SK-N-SH (cell line): ENCODE measurements at regions not wholly inside any gene's neighbourhood (a gene's known extent, or its start where the extent isn't known, plus 50 kb on each side); places are given as distances from the start of the nearest gene placed in this dataset.

Experiments used
- CTCF ChIA-PET: fragments of 300-600, 350-600 bp; formaldehyde crosslinking; extraction: SDS; loops from one replicate; lab custom pipeline; 2021; lab: Yijun Ruan, JAX
- POLR2A ChIA-PET: fragments of 350-600 bp; sonication (Branson Sonifier 250); formaldehyde crosslinking; extraction: SDS; loops from one replicate; lab custom pipeline; 2020; ENCODE audit warnings: antibody characterized with exemption, inconsistent platforms; lab: Yijun Ruan, JAX
- DNase-seq: peaks from one replicate; pipeline ENCODE4 v3.0.0; 2012
- H2AFZ ChIP-seq: fragments of 200-600 bp; sonication (generic); 2 replicates; pipeline ENCODE4 v1.8.1; 2016; ENCODE audit warnings: antibody characterized with exemption, mild to moderate bottlenecking, low read depth
- H3F3A ChIP-seq: fragments of 200-600 bp; sonication (generic); replicated peaks from 2 replicates; pipeline ENCODE3; 2016; ENCODE audit warnings: antibody characterized with exemption, mild to moderate bottlenecking; ENCODE audit not compliant: insufficient read depth
- H3K27ac ChIP-seq, 2 experiments: fragments of 200-500 bp in 1 of 2; fragments of 200-600 bp in 1 of 2; sonication (Bioruptor generic) in 1 of 2; sonication (generic), shearing (Covaris generic) in 1 of 2; 2 replicates each; pipeline versions ENCODE4 v1.5.1 to v1.6.1; 2014 to 2016; ENCODE audit warnings: low read depth in 2 of 2, inconsistent platforms in 1 of 2, low read length in 1 of 2, mild to moderate bottlenecking in 1 of 2, mixed read lengths in 1 of 2
- H3K27me3 ChIP-seq: fragments of 200-600 bp; sonication (generic), shearing (Covaris generic); 2 replicates; pipeline ENCODE4 v1.6.1; 2016; ENCODE audit warnings: mixed run types; ENCODE audit not compliant: insufficient read depth
- H3K36me3 ChIP-seq, 2 experiments: fragments of 200-500 bp in 1 of 2; fragments of 200-600 bp in 1 of 2; sonication (Bioruptor generic) in 1 of 2; sonication (generic) in 1 of 2; replicated peaks in 1 of 2; 2 replicates each; pipeline versions ENCODE3 to v1.5.1; 2014 to 2016; ENCODE audit warnings: low read length in 1 of 2, mild to moderate bottlenecking in 1 of 2; ENCODE audit not compliant: insufficient read depth in 2 of 2, control insufficient read depth in 1 of 2
- H3K4me1 ChIP-seq, 2 experiments: fragments of 200-500 bp in 1 of 2; fragments of 200-600 bp in 1 of 2; sonication (Bioruptor generic) in 1 of 2; sonication (generic), shearing (Covaris generic) in 1 of 2; 2 replicates each; pipeline versions ENCODE4 v1.5.1 to v1.6.1; 2014 to 2016; ENCODE audit warnings: low read depth in 1 of 2, low read length in 1 of 2, mixed run types in 1 of 2; ENCODE audit not compliant: insufficient read depth in 2 of 2, control insufficient read depth in 1 of 2
- H3K4me2 ChIP-seq: fragments of 200-600 bp; sonication (generic), shearing (Covaris generic); 2 replicates; pipeline ENCODE4 v1.6.1; 2017; ENCODE audit warnings: mixed run types
- H3K4me3 ChIP-seq, 2 experiments: fragments of 200-500 bp in 1 of 2; fragments of 200-600 bp in 1 of 2; sonication (Bioruptor generic) in 1 of 2; sonication (generic), shearing (Covaris generic) in 1 of 2; 2 replicates each; pipeline versions ENCODE4 v1.5.1 to v1.8.1; 2014 to 2016; ENCODE audit warnings: low read depth in 2 of 2, inconsistent platforms in 1 of 2, low read length in 1 of 2, mild to moderate bottlenecking in 1 of 2, mixed read lengths in 1 of 2, moderate library complexity in 1 of 2
- H3K79me2 ChIP-seq: fragments of 200-600 bp; sonication (generic); 2 replicates; pipeline ENCODE4 v1.8.1; 2017; ENCODE audit warnings: mild to moderate bottlenecking; ENCODE audit not compliant: insufficient read depth
- H3K9ac ChIP-seq: fragments of 200-600 bp; sonication (generic); 2 replicates; pipeline ENCODE4 v1.6.1; 2017; ENCODE audit warnings: mixed run types
- H3K9me2 ChIP-seq: fragments of 200-600 bp; sonication (generic); 2 replicates; pipeline ENCODE4 v1.6.1; 2017; ENCODE audit warnings: mixed run types
- H3K9me3 ChIP-seq: fragments of 200-600 bp; sonication (generic); 2 replicates; pipeline ENCODE4 v1.6.1; 2017; ENCODE audit warnings: mixed run types, mild to moderate bottlenecking, moderate library complexity
- H4K20me1 ChIP-seq: fragments of 200-600 bp; sonication (generic); 2 replicates; pipeline ENCODE4 v1.6.1; 2017; ENCODE audit warnings: mild to moderate bottlenecking, mixed run types; ENCODE audit not compliant: insufficient read depth
- CHD2 ChIP-seq: fragments of 150-350 bp; IDR thresholded peaks from 2 replicates; pipeline ENCODE4 v1.6.1; 2018; ENCODE audit warnings: low read length; ENCODE audit not compliant: partially characterized antibody
- ELF1 ChIP-seq: IDR thresholded peaks from 2 replicates; pipeline ENCODE4 v1.4.0; 2012
- EP300 ChIP-seq, 2 experiments: IDR thresholded peaks; 2 replicates each; pipeline versions ENCODE4 v1.4.0 to v1.6.1; 2012; ENCODE audit warnings: borderline replicate concordance in 1 of 2, low read depth in 1 of 2, low read length in 1 of 2
- EZH2phosphoT487 ChIP-seq: fragments of 200-600 bp; sonication (generic); IDR thresholded peaks from 2 replicates; pipeline ENCODE4 v1.6.1; 2017; ENCODE audit warnings: low read depth, mixed run types, mild to moderate bottlenecking, antibody characterized with exemption, moderate library complexity, borderline replicate concordance
- FOXJ3 ChIP-seq: sonication (generic); formaldehyde crosslinking; IDR thresholded peaks from 2 replicates; pipeline ENCODE4 v1.5.1; 2020; ENCODE audit warnings: mild to moderate bottlenecking, missing genetic modification reagents
- JUND ChIP-seq: IDR thresholded peaks from 2 replicates; pipeline ENCODE4 v1.4.0; 2012
- MEF2A ChIP-seq: IDR thresholded peaks from 2 replicates; pipeline ENCODE4 v1.4.0; 2012; ENCODE audit warnings: low read depth, borderline replicate concordance
- NFIC ChIP-seq: IDR thresholded peaks from 2 replicates; pipeline ENCODE4 v1.4.0; 2012; ENCODE audit warnings: borderline replicate concordance
- POLR2AphosphoS5 ChIP-seq: IDR thresholded peaks from 2 replicates; pipeline ENCODE4 v1.6.1; 2012; ENCODE audit warnings: low read depth, low read length
- RAD21 ChIP-seq: IDR thresholded peaks from 2 replicates; pipeline ENCODE4 v1.6.1; 2012; ENCODE audit warnings: mild to moderate bottlenecking, low read length
- RCOR1 ChIP-seq: fragments of 150-350 bp; IDR thresholded peaks from 2 replicates; pipeline ENCODE4 v1.6.1; 2017; ENCODE audit warnings: antibody characterized with exemption, low read length
- RFX5 ChIP-seq: IDR thresholded peaks from 2 replicates; pipeline ENCODE4 v1.6.1; 2012; ENCODE audit warnings: mild to moderate bottlenecking, improper control_type of control experiment, low read length
- RXRA ChIP-seq: IDR thresholded peaks from 2 replicates; pipeline ENCODE4 v1.4.0; 2012; ENCODE audit warnings: low read depth, mild to moderate bottlenecking, borderline replicate concordance
- SIN3A ChIP-seq: IDR thresholded peaks from 2 replicates; pipeline ENCODE4 v1.6.1; 2012; ENCODE audit warnings: low read depth, mild to moderate bottlenecking, low read length, moderate library complexity, borderline replicate concordance
- TAF1 ChIP-seq: IDR thresholded peaks from 2 replicates; pipeline ENCODE4 v1.6.1; 2012; ENCODE audit warnings: low read depth, mild to moderate bottlenecking, low read length, moderate library complexity, borderline replicate concordance
- TEAD4 ChIP-seq: IDR thresholded peaks from 2 replicates; pipeline ENCODE4 v1.4.0; 2012; ENCODE audit warnings: mild to moderate bottlenecking, borderline replicate concordance; ENCODE audit not compliant: insufficient read depth
- WGBS: methylation state at CpG from one replicate; pipeline ENCODE4 v1.1.6; 2017; ENCODE audit warnings: low lambda C conversion rate; 5-methylcytosine and 5-hydroxymethylcytosine counted together
- TF ChIP-seq, protein P1 (sequence below): IDR thresholded peaks from 2 replicates; pipeline ENCODE4 v1.4.0; 2012; ENCODE audit warnings: low read depth, borderline replicate concordance
- TF ChIP-seq, protein P2 (sequence below): fragments of 200-600 bp; sonication (generic); IDR thresholded peaks from 2 replicates; pipeline ENCODE4 v1.6.1; 2017; ENCODE audit warnings: antibody characterized with exemption, mild to moderate bottlenecking, moderate library complexity
- TF ChIP-seq, protein P3 (sequence below): IDR thresholded peaks from 2 replicates; pipeline ENCODE4 v1.6.1; 2012; ENCODE audit warnings: mild to moderate bottlenecking, low read depth, low read length, moderate library complexity
- TF ChIP-seq, protein P4 (sequence below): fragments of 150-350 bp; IDR thresholded peaks from 2 replicates; pipeline ENCODE4 v1.6.1; 2016; ENCODE audit warnings: mild to moderate bottlenecking, low read depth, low read length

DNA sequence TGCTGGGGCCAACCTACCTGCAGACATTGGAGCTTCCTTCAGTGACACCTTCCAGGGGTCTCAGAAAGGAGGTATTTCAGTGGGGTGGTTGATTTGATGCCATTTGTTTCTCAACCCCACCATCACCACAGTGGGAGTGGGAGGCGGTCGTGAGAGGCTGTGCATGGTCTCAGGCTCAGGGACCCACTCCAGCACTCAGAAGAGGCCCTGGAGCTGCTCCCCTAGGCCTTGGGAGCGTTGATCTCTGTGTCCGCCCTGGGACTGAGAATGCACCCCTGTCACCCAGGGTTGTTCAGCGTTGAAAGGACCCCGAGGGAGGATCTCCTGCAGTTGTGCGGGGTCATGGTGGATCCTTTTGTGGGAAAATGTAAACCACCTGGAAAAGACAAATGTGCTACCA lies 410.6 kb downstream of the GLRX3 start:
- no peaks in the 10 kb centered on the region for H3K9me3 ChIP-seq
- no peaks in the 10 kb centered on the region for H4K20me1 ChIP-seq
- DNase-seq: no peak
- no peaks in the 10 kb centered on the region for H3K36me3 ChIP-seq
- H3K4me3 ChIP-seq: no peak overlapping the region
- 35% methylated on average over 5 of the region's 7 CpGs for WGBS
- H3K27ac ChIP-seq: no peak overlapping the region
- H3K4me2 ChIP-seq: no peak overlapping the region
- H2AFZ ChIP-seq: no peak overlapping the region
- H3K9ac ChIP-seq: no peak overlapping the region
- no peaks in the 10 kb centered on the region for H3K9me2 ChIP-seq
- no peaks in the 10 kb centered on the region for H3K4me1 ChIP-seq
- POLR2A ChIA-PET: no interaction called here
- no peaks in the 10 kb centered on the region for H3K27me3 ChIP-seq
- H3F3A ChIP-seq: no peaks in the 10 kb centered on the region
- CTCF ChIA-PET: interaction anchor here (1.4 to 2.0 kb wide), 3 partner anchors 10 to 139 kb away, joined by 3 to 4 read pairs (median 3); no protein-coding TSS in a partner anchor
- no peaks in the 10 kb centered on the region for H3K79me2 ChIP-seq
- TF ChIP-seq, protein P1, sequence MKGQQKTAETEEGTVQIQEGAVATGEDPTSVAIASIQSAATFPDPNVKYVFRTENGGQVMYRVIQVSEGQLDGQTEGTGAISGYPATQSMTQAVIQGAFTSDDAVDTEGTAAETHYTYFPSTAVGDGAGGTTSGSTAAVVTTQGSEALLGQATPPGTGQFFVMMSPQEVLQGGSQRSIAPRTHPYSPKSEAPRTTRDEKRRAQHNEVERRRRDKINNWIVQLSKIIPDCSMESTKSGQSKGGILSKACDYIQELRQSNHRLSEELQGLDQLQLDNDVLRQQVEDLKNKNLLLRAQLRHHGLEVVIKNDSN: no peak
- TF ChIP-seq FOXJ3 (CRISPR knock-in tag) (no peak), EZH2phosphoT487 (no peak), POLR2AphosphoS5 (no peak), MEF2A (no peak), RXRA (no peak), RCOR1 (no peak), RFX5 (no peak), JUND (no peak), EP300 (IDR thresholded peaks at IDR 0.05; ENCODE audit: borderline replicate concordance in 1 of 2, low read depth in 1 of 2, low read length in 1 of 2) (no peak), SIN3A (no peak), TAF1 (no peak), ELF1 (no peak), TEAD4 (no peak), CHD2 (no peak), NFIC (no peak), RAD21 (no peak)
- TF ChIP-seq, protein P2, sequence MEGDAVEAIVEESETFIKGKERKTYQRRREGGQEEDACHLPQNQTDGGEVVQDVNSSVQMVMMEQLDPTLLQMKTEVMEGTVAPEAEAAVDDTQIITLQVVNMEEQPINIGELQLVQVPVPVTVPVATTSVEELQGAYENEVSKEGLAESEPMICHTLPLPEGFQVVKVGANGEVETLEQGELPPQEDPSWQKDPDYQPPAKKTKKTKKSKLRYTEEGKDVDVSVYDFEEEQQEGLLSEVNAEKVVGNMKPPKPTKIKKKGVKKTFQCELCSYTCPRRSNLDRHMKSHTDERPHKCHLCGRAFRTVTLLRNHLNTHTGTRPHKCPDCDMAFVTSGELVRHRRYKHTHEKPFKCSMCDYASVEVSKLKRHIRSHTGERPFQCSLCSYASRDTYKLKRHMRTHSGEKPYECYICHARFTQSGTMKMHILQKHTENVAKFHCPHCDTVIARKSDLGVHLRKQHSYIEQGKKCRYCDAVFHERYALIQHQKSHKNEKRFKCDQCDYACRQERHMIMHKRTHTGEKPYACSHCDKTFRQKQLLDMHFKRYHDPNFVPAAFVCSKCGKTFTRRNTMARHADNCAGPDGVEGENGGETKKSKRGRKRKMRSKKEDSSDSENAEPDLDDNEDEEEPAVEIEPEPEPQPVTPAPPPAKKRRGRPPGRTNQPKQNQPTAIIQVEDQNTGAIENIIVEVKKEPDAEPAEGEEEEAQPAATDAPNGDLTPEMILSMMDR: no peak
- TF ChIP-seq, protein P3, sequence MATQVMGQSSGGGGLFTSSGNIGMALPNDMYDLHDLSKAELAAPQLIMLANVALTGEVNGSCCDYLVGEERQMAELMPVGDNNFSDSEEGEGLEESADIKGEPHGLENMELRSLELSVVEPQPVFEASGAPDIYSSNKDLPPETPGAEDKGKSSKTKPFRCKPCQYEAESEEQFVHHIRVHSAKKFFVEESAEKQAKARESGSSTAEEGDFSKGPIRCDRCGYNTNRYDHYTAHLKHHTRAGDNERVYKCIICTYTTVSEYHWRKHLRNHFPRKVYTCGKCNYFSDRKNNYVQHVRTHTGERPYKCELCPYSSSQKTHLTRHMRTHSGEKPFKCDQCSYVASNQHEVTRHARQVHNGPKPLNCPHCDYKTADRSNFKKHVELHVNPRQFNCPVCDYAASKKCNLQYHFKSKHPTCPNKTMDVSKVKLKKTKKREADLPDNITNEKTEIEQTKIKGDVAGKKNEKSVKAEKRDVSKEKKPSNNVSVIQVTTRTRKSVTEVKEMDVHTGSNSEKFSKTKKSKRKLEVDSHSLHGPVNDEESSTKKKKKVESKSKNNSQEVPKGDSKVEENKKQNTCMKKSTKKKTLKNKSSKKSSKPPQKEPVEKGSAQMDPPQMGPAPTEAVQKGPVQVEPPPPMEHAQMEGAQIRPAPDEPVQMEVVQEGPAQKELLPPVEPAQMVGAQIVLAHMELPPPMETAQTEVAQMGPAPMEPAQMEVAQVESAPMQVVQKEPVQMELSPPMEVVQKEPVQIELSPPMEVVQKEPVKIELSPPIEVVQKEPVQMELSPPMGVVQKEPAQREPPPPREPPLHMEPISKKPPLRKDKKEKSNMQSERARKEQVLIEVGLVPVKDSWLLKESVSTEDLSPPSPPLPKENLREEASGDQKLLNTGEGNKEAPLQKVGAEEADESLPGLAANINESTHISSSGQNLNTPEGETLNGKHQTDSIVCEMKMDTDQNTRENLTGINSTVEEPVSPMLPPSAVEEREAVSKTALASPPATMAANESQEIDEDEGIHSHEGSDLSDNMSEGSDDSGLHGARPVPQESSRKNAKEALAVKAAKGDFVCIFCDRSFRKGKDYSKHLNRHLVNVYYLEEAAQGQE: no peak
- TF ChIP-seq, protein P4, sequence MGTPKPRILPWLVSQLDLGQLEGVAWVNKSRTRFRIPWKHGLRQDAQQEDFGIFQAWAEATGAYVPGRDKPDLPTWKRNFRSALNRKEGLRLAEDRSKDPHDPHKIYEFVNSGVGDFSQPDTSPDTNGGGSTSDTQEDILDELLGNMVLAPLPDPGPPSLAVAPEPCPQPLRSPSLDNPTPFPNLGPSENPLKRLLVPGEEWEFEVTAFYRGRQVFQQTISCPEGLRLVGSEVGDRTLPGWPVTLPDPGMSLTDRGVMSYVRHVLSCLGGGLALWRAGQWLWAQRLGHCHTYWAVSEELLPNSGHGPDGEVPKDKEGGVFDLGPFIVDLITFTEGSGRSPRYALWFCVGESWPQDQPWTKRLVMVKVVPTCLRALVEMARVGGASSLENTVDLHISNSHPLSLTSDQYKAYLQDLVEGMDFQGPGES: no peak
